H1 (cell line): ENCODE measurements at regions not wholly inside any gene's neighbourhood (a gene's known extent, or its start where the extent isn't known, plus 50 kb on each side); places are given as distances from the start of the nearest gene placed in this dataset.

Source experiments
- CTCF ChIA-PET: fragments of 300-600 bp; sonication (Branson Sonifier 250); formaldehyde crosslinking; loops from one replicate; lab custom pipeline; 2021; ENCODE audit not compliant: partially characterized antibody; lab: Charles Lee
- POLR2A ChIA-PET: fragments of 300-600 bp; sonication (Branson Sonifier 250); formaldehyde crosslinking; loops from one replicate; lab custom pipeline; 2021; ENCODE audit warnings: inconsistent platforms; ENCODE audit not compliant: partially characterized antibody; lab: Charles Lee
- DNase-seq, 2 experiments: peaks; one replicate each; pipeline versions ENCODE4 v3.0.0 to v3.0.0-alpha.2; 2010 to 2022; ENCODE audit warnings: low spot score in 2 of 2, low read depth in 1 of 2, mixed read lengths in 1 of 2
- FAIRE-seq: peaks from 2 replicates; lab custom pipeline; 2011; peaks lifted over from hg19 to GRCh38; lab: Jason Lieb, UNC
- H2AFZ ChIP-seq: 2 replicates; pipeline ENCODE4 v1.8.1; 2012; ENCODE audit warnings: low read length, inconsistent platforms
- H2AK5ac ChIP-seq: 2 replicates; pipeline ENCODE4 v1.6.1; 2013; ENCODE audit warnings: low read depth, low read length
- H2BK120ac ChIP-seq: replicated peaks from 2 replicates; pipeline ENCODE3; 2013; ENCODE audit warnings: low read depth, low read length, inconsistent platforms
- H2BK12ac ChIP-seq: 2 replicates; pipeline ENCODE4 v1.6.1; 2013; ENCODE audit warnings: low read depth, low read length
- H2BK15ac ChIP-seq: 2 replicates; pipeline ENCODE4 v1.6.1; 2013; ENCODE audit warnings: low read length
- H2BK20ac ChIP-seq: 2 replicates; pipeline ENCODE4 v1.6.1; 2013; ENCODE audit warnings: low read length
- H2BK5ac ChIP-seq: 2 replicates; pipeline ENCODE4 v1.6.1; 2013; ENCODE audit warnings: low read depth, low read length
- H3K14ac ChIP-seq: 2 replicates; pipeline ENCODE4 v1.6.1; 2013; ENCODE audit warnings: inconsistent platforms; ENCODE audit not compliant: insufficient read length
- H3K18ac ChIP-seq: 2 replicates; pipeline ENCODE4 v1.6.1; 2013; ENCODE audit warnings: low read length; ENCODE audit errors: extremely low read depth
- H3K23ac ChIP-seq: 2 replicates; pipeline ENCODE4 v1.6.1; 2013; ENCODE audit warnings: inconsistent platforms; ENCODE audit not compliant: insufficient read length
- H3K23me2 ChIP-seq: 2 replicates; pipeline ENCODE4 v1.6.1; 2013; ENCODE audit warnings: low read depth, low read length
- H3K27ac ChIP-seq: 2 replicates; pipeline ENCODE4 v1.6.1; 2011; ENCODE audit warnings: low read depth, low read length, inconsistent platforms
- H3K27me3 ChIP-seq, 4 experiments: replicated peaks in 1 of 4; 1 replicate in 1 of 4; 2 replicates in 3 of 4; pipeline versions ENCODE4 v1.6.1 to v1.8.1; 2011 to 2013; ENCODE audit warnings: low read length in 3 of 4, mild to moderate bottlenecking in 3 of 4, inconsistent platforms in 2 of 4, mixed read lengths in 2 of 4, moderate library complexity in 1 of 4; ENCODE audit not compliant: control insufficient read depth in 3 of 4, insufficient read depth in 3 of 4; ENCODE audit errors: extremely low read depth in 1 of 4
- H3K36me3 ChIP-seq, 4 experiments: 2 replicates each; pipeline versions ENCODE4 v1.6.1 to v1.8.1; 2011 to 2013; ENCODE audit warnings: mild to moderate bottlenecking in 4 of 4, low read length in 3 of 4, moderate library complexity in 2 of 4, control low read depth in 1 of 4, inconsistent platforms in 1 of 4; ENCODE audit not compliant: insufficient read depth in 4 of 4, control insufficient read depth in 2 of 4
- H3K4ac ChIP-seq: replicated peaks from 2 replicates; pipeline ENCODE3; 2013; ENCODE audit warnings: low read length, low read depth, mixed read lengths, inconsistent platforms; ENCODE audit not compliant: insufficient read length
- H3K4me1 ChIP-seq, 4 experiments: replicated peaks in 1 of 4; 1 replicate in 1 of 4; 2 replicates in 3 of 4; pipeline versions ENCODE4 v1.6.1 to v1.8.1; 2011 to 2013; ENCODE audit warnings: low read length in 3 of 4, inconsistent platforms in 2 of 4, mixed read lengths in 1 of 4; ENCODE audit not compliant: insufficient read depth in 4 of 4, control insufficient read depth in 3 of 4
- H3K4me2 ChIP-seq, 2 experiments: 2 replicates each; pipeline versions ENCODE4 v1.6.1 to v1.8.1; 2011 to 2013; ENCODE audit warnings: low read depth in 2 of 2, low read length in 2 of 2, control low read depth in 1 of 2, inconsistent platforms in 1 of 2, mild to moderate bottlenecking in 1 of 2; ENCODE audit not compliant: insufficient read depth in 1 of 2
- H3K4me3 ChIP-seq, 4 experiments: fragments of 200-600, 300-600 bp in 1 of 4; sonication (generic), shearing (Covaris generic), sonication (Bioruptor Twin) in 1 of 4; 2 replicates each; pipeline versions ENCODE4 v1.5.1 to v1.8.1; 2011 to 2016; ENCODE audit warnings: low read length in 4 of 4, low read depth in 3 of 4, control low read depth in 2 of 4, inconsistent platforms in 2 of 4, mild to moderate bottlenecking in 2 of 4, mixed read lengths in 1 of 4, moderate library complexity in 1 of 4; ENCODE audit not compliant: insufficient read depth in 2 of 4; ENCODE audit errors: extremely low read depth in 1 of 4
- H3K56ac ChIP-seq: replicated peaks from 2 replicates; pipeline ENCODE3; 2013; ENCODE audit warnings: low read depth, mild to moderate bottlenecking, mixed read lengths, low read length, inconsistent platforms; ENCODE audit not compliant: insufficient read length
- H3K79me1 ChIP-seq: 2 replicates; pipeline ENCODE4 v1.6.1; 2013; ENCODE audit warnings: low read depth, low read length, control low read depth
- H3K79me2 ChIP-seq, 2 experiments: 2 replicates each; pipeline versions ENCODE4 v1.6.1 to v1.8.1; 2012 to 2013; ENCODE audit warnings: low read length in 2 of 2, mild to moderate bottlenecking in 2 of 2, inconsistent platforms in 1 of 2; ENCODE audit not compliant: insufficient read depth in 2 of 2, control insufficient read depth in 1 of 2
- H3K9ac ChIP-seq, 4 experiments: replicated peaks in 1 of 4; 1 replicate in 1 of 4; 2 replicates in 3 of 4; pipeline versions ENCODE4 v1.6.1 to v1.8.1; 2011 to 2013; ENCODE audit warnings: low read depth in 3 of 4, low read length in 3 of 4, control low read depth in 2 of 4, mild to moderate bottlenecking in 2 of 4, moderate library complexity in 2 of 4, inconsistent platforms in 1 of 4; ENCODE audit errors: extremely low read depth in 1 of 4
- H3K9me3 ChIP-seq, 2 experiments: 2 replicates each; pipeline versions ENCODE4 v1.6.1 to v1.8.1; 2012 to 2013; ENCODE audit warnings: mild to moderate bottlenecking in 2 of 2, moderate library complexity in 2 of 2, control low read depth in 1 of 2, inconsistent platforms in 1 of 2, low read depth in 1 of 2, low read length in 1 of 2, mixed read lengths in 1 of 2; ENCODE audit not compliant: insufficient read depth in 2 of 2
- H4K20me1 ChIP-seq, 2 experiments: replicated peaks in 1 of 2; 2 replicates each; pipeline versions ENCODE3 to v1.8.1; 2011 to 2013; ENCODE audit warnings: inconsistent platforms in 2 of 2, low read length in 2 of 2, mild to moderate bottlenecking in 1 of 2; ENCODE audit not compliant: insufficient read depth in 2 of 2, control insufficient read depth in 1 of 2
- H4K5ac ChIP-seq: 2 replicates; pipeline ENCODE4 v1.6.1; 2013; ENCODE audit warnings: low read length, low read depth, mixed read lengths, inconsistent platforms; ENCODE audit not compliant: insufficient read length
- H4K8ac ChIP-seq: 2 replicates; pipeline ENCODE4 v1.8.0; 2013; ENCODE audit warnings: mild to moderate bottlenecking, moderate library complexity, low read length, inconsistent platforms; ENCODE audit not compliant: insufficient read depth; ENCODE audit errors: extremely low read depth
- H4K91ac ChIP-seq: replicated peaks from 2 replicates; pipeline ENCODE3; 2013; ENCODE audit warnings: low read length, mixed read lengths, inconsistent platforms; ENCODE audit not compliant: insufficient read length
- BACH1 ChIP-seq: IDR thresholded peaks from 2 replicates; pipeline ENCODE4 v1.6.1; 2012; ENCODE audit warnings: low read length, improper control_type of control experiment
- BCL11A ChIP-seq, 2 experiments: IDR thresholded peaks; one replicate each; pipeline ENCODE4 v1.6.1; 2011; ENCODE audit warnings: low read depth in 2 of 2, low read length in 2 of 2, mild to moderate bottlenecking in 2 of 2
- BRCA1 ChIP-seq: IDR thresholded peaks from 2 replicates; pipeline ENCODE4 v1.6.1; 2012; ENCODE audit warnings: low read depth, low read length, improper control_type of control experiment
- EP300 ChIP-seq, 2 experiments: IDR thresholded peaks; 1 replicate in 1 of 2; 2 replicates in 1 of 2; pipeline ENCODE4 v1.6.1; 2011 to 2012; ENCODE audit warnings: low read depth in 2 of 2, low read length in 2 of 2, mild to moderate bottlenecking in 2 of 2, borderline replicate concordance in 1 of 2, inconsistent platforms in 1 of 2, moderate library complexity in 1 of 2
- EZH2 ChIP-seq: fragments of 200-600 bp; sonication (generic); IDR thresholded peaks from 2 replicates; pipeline ENCODE4 v1.7.1; 2012; ENCODE audit warnings: low read depth, mild to moderate bottlenecking, moderate library complexity, low read length, inconsistent platforms; ENCODE audit not compliant: severe bottlenecking
- KDM4A ChIP-seq: IDR thresholded peaks from one replicate; pipeline ENCODE4 v1.7.1; 2012; ENCODE audit warnings: low read depth, mild to moderate bottlenecking, moderate library complexity, low read length, inconsistent platforms; ENCODE audit not compliant: severe bottlenecking
- NRF1 ChIP-seq: IDR thresholded peaks from 2 replicates; pipeline ENCODE4 v1.6.1; 2011; ENCODE audit warnings: mild to moderate bottlenecking, low read depth, low read length, improper control_type of control experiment
- RNF2 ChIP-seq: fragments of 200-900, 300-1000 bp; sonication (generic); IDR thresholded peaks from 2 replicates; pipeline ENCODE4 v1.7.1; 2016; ENCODE audit warnings: borderline replicate concordance, low read depth, mild to moderate bottlenecking, antibody characterized with exemption, low read length; ENCODE audit not compliant: poor library complexity, severe bottlenecking; ENCODE audit errors: missing control alignments
- SRF ChIP-seq: IDR thresholded peaks from 2 replicates; pipeline ENCODE4 v1.6.1; 2011; ENCODE audit warnings: mild to moderate bottlenecking, low read depth, low read length, moderate library complexity
- TCF12 ChIP-seq: IDR thresholded peaks from 2 replicates; pipeline ENCODE4 v1.6.1; 2011; ENCODE audit warnings: low read depth, mild to moderate bottlenecking, low read length
- USF2 ChIP-seq: IDR thresholded peaks from 2 replicates; pipeline ENCODE4 v1.6.1; 2011; ENCODE audit warnings: low read length, improper control_type of control experiment
- WGBS, 2 experiments: shearing (Covaris generic) in 1 of 2; methylation state at CpG; one replicate each; pipeline versions ENCODE4 v1.1.6 to v1.1.7; 2013 to 2015; ENCODE audit warnings: low lambda C conversion rate in 2 of 2, mixed read lengths in 2 of 2, inconsistent platforms in 1 of 2, low coverage in 1 of 2, missing lambda C conversion rate in 1 of 2; ENCODE audit not compliant: insufficient replicate concordance in 2 of 2, insufficient coverage in 1 of 2, insufficient read length in 1 of 2; ENCODE audit errors: extremely low coverage in 1 of 2, missing lambda C conversion rate in 1 of 2; 5-methylcytosine and 5-hydroxymethylcytosine counted together

GRCh38 chr10:11673346-11674280, 62.2 kb upstream of the USP6NL start:
- no peak overlapping the region for H2AK5ac ChIP-seq
- no peaks in the 10 kb centered on the region for H3K79me2 ChIP-seq
- H4K8ac ChIP-seq, result no peak overlapping the region
- H4K5ac ChIP-seq, result no peak overlapping the region
- no peak overlapping the region for H3K27ac ChIP-seq
- H2BK12ac ChIP-seq, result no peak overlapping the region
- 92% methylated on average over 12 of the region's 12 CpGs; no CpG with 5 or more reads in 1 of the 2 experiments for WGBS, 2 experiments
- no peaks in the 10 kb centered on the region for H3K23me2 ChIP-seq
- H2BK120ac ChIP-seq, result no peak overlapping the region
- ChIA-PET CTCF (interaction anchor here (0.8 to 1.3 kb wide), 2 partner anchors 84 to 158 kb away, joined by 3 read pairs; no protein-coding TSS in a partner anchor), POLR2A (no interaction called here)
- no peak overlapping the region for H2BK5ac ChIP-seq
- no peaks in the 10 kb centered on the region for H3K27me3 ChIP-seq
- H4K91ac ChIP-seq, result no peak overlapping the region
- no peak for DNase-seq
- H3K18ac ChIP-seq, result no peak overlapping the region
- H3K4ac ChIP-seq, result no peak overlapping the region
- H3K9ac ChIP-seq, result no peak overlapping the region
- no peaks in the 10 kb centered on the region; a peak in 1 of 7 replicates for H3K4me1 ChIP-seq
- H4K20me1 ChIP-seq, result no peaks in the 10 kb centered on the region
- H3K56ac ChIP-seq, result no peak overlapping the region
- no peaks in the 10 kb centered on the region for H3K9me3 ChIP-seq
- no peak overlapping the region for H2AFZ ChIP-seq
- no peaks in the 10 kb centered on the region for H3K79me1 ChIP-seq
- H2BK15ac ChIP-seq, result no peak overlapping the region
- no peaks in the 10 kb centered on the region for H3K36me3 ChIP-seq
- H3K23ac ChIP-seq, result no peak overlapping the region
- H3K4me2 ChIP-seq, result no peak overlapping the region
- H3K4me3 ChIP-seq, result no peak overlapping the region
- no peak overlapping the region for H3K14ac ChIP-seq
- no peak overlapping the region for H2BK20ac ChIP-seq
- FAIRE-seq, result no peak
- TF ChIP-seq RNF2, result no peak
- TF ChIP-seq SRF, result no peak
- TF ChIP-seq BACH1, result no peak
- TF ChIP-seq EP300 (IDR thresholded peaks at IDR 0.05; ENCODE audit: borderline replicate concordance in 1 of 2, low read depth in 2 of 2, low read length in 2 of 2), result no peak
- no peak for TF ChIP-seq NRF1
- TF ChIP-seq BRCA1, result no peak
- no peak for TF ChIP-seq BCL11A (IDR thresholded peaks at IDR 0.05; ENCODE audit: low read depth in 2 of 2, low read length in 2 of 2)
- no peak for TF ChIP-seq EZH2
- no peak for TF ChIP-seq TCF12
- no peak for TF ChIP-seq KDM4A
- TF ChIP-seq USF2, result no peak
